Loucy (cell line): ENCODE measurements at regions not wholly inside any gene's neighbourhood (a gene's known extent, or its start where the extent isn't known, plus 50 kb on each side); places are given as distances from the start of the nearest gene placed in this dataset.
"Not testable (repeated sequence)": the region's sequence is repeated elsewhere in the genome, so short reads cannot be mapped to it uniquely, and the experiment has no call there.

ENCODE experiments used
- H2AFZ ChIP-seq: fragments of 200-600 bp; sonication (generic); 2 replicates; pipeline ENCODE4 v1.6.0; 2016; ENCODE audit warnings: antibody characterized with exemption, mild to moderate bottlenecking, low read length, moderate library complexity
- H3F3A ChIP-seq: fragments of 200-600 bp; 2 replicates; pipeline ENCODE4 v1.6.0; 2016; ENCODE audit warnings: antibody characterized with exemption, low read depth, mild to moderate bottlenecking
- H3K27me3 ChIP-seq: fragments of 200-600 bp; sonication (generic); 2 replicates; pipeline ENCODE4 v1.6.1; 2014; ENCODE audit warnings: low read length, mild to moderate bottlenecking; ENCODE audit not compliant: insufficient read depth, poor library complexity, severe bottlenecking
- H3K36me3 ChIP-seq: fragments of 200-600 bp; sonication (generic); 2 replicates; pipeline ENCODE4 v1.6.1; 2016; ENCODE audit warnings: low read length; ENCODE audit not compliant: insufficient read depth
- H3K4me1 ChIP-seq: fragments of 200-600 bp; sonication (generic); 2 replicates; pipeline ENCODE4 v1.5.1; 2014; ENCODE audit warnings: low read length, mild to moderate bottlenecking; ENCODE audit not compliant: insufficient read depth, poor library complexity, severe bottlenecking
- H3K4me2 ChIP-seq: fragments of 200-600 bp; sonication (generic); 2 replicates; pipeline ENCODE4 v1.6.0; 2014; ENCODE audit warnings: antibody characterized with exemption, low read length, low read depth, mild to moderate bottlenecking; ENCODE audit not compliant: poor library complexity, severe bottlenecking
- H3K4me3 ChIP-seq: fragments of 200-600 bp; sonication (generic); 2 replicates; pipeline ENCODE4 v1.5.1; 2014; ENCODE audit warnings: low read length, mild to moderate bottlenecking, mixed read lengths; ENCODE audit not compliant: poor library complexity, severe bottlenecking
- H3K79me2 ChIP-seq: fragments of 200-600 bp; sonication (generic); 2 replicates; pipeline ENCODE4 v1.6.1; 2014; ENCODE audit warnings: low read length; ENCODE audit not compliant: insufficient read depth
- H3K9ac ChIP-seq: fragments of 200-600 bp; sonication (generic); 2 replicates; pipeline ENCODE4 v1.6.0; 2014; ENCODE audit warnings: mild to moderate bottlenecking, low read depth, low read length, moderate library complexity; ENCODE audit not compliant: poor library complexity, severe bottlenecking
- H3K9me2 ChIP-seq: fragments of 200-600 bp; sonication (generic); replicated peaks from 2 replicates; pipeline ENCODE4 v1.6.1; 2016; ENCODE audit warnings: low read depth, low read length, mixed read lengths
- H3K9me3 ChIP-seq: fragments of 200-600 bp; sonication (generic); 2 replicates; pipeline ENCODE4 v1.6.1; 2014; ENCODE audit warnings: mild to moderate bottlenecking, antibody characterized with exemption, low read length, low read depth; ENCODE audit not compliant: insufficient read depth
- H4K20me1 ChIP-seq: fragments of 200-600 bp; sonication (generic); 2 replicates; pipeline ENCODE4 v1.6.0; 2014; ENCODE audit warnings: antibody characterized with exemption, low read length, mild to moderate bottlenecking; ENCODE audit not compliant: insufficient read depth, poor library complexity, severe bottlenecking

- not testable (repeated sequence) for H3K9me3 ChIP-seq, H3K36me3 ChIP-seq, H3K79me2 ChIP-seq, H3K27me3 ChIP-seq, H2AFZ ChIP-seq, H4K20me1 ChIP-seq, H3K9me2 ChIP-seq, H3K4me1 ChIP-seq, H3F3A ChIP-seq, H3K4me2 ChIP-seq, H3K9ac ChIP-seq
- peak overlapping the region; percentile 40 for H3K4me3 ChIP-seq
Measured at GRCh38 chr7:73154586-73155038, 68.8 kb upstream of the SPDYE9 start.

GRCh38 chr7:73153921-73154585, 68.2 kb upstream of the SPDYE9 start:
- not testable (repeated sequence) for H3K4me1 ChIP-seq, H3K9me2 ChIP-seq, H3K4me2 ChIP-seq, H3K36me3 ChIP-seq, H3K4me3 ChIP-seq, H3K27me3 ChIP-seq, H2AFZ ChIP-seq, H3F3A ChIP-seq, H3K79me2 ChIP-seq, H3K9ac ChIP-seq, H4K20me1 ChIP-seq, H3K9me3 ChIP-seq

GRCh38 chr7:73148570-73148969, 62.7 kb upstream of the SPDYE9 start:
- not testable (repeated sequence) for H3K9ac ChIP-seq, H3K36me3 ChIP-seq, H3K9me3 ChIP-seq, H3K4me1 ChIP-seq, H3K4me2 ChIP-seq, H4K20me1 ChIP-seq, H2AFZ ChIP-seq, H3K4me3 ChIP-seq, H3F3A ChIP-seq, H3K9me2 ChIP-seq, H3K79me2 ChIP-seq, H3K27me3 ChIP-seq

- H3K4me2 ChIP-seq, H3K9ac ChIP-seq, H3K27me3 ChIP-seq, H3K9me2 ChIP-seq, H4K20me1 ChIP-seq, H3K79me2 ChIP-seq, H3F3A ChIP-seq, H2AFZ ChIP-seq, H3K4me3 ChIP-seq, H3K4me1 ChIP-seq, H3K9me3 ChIP-seq, H3K36me3 ChIP-seq: not testable (repeated sequence)
Measured at GRCh38 chr7:73147681-73148080, 61.8 kb upstream of the SPDYE9 start.

GRCh38 chr7:73143993-73144392, 58.2 kb upstream of the SPDYE9 start:
- H3K4me3 ChIP-seq, H3K4me2 ChIP-seq, H3F3A ChIP-seq, H4K20me1 ChIP-seq, H3K9me2 ChIP-seq, H2AFZ ChIP-seq, H3K9ac ChIP-seq, H3K79me2 ChIP-seq, H3K36me3 ChIP-seq, H3K4me1 ChIP-seq, H3K27me3 ChIP-seq, H3K9me3 ChIP-seq: not testable (repeated sequence)

- not testable (repeated sequence) for H3K27me3 ChIP-seq, H3F3A ChIP-seq, H4K20me1 ChIP-seq, H3K4me1 ChIP-seq, H3K79me2 ChIP-seq, H2AFZ ChIP-seq, H3K9me2 ChIP-seq, H3K9me3 ChIP-seq, H3K4me3 ChIP-seq, H3K36me3 ChIP-seq, H3K4me2 ChIP-seq, H3K9ac ChIP-seq
Measured at GRCh38 chr7:73137922-73138321, 52.1 kb upstream of the SPDYE9 start.
